Karpas-422 (cell line): ENCODE measurements at regions not wholly inside any gene's neighbourhood (a gene's known extent, or its start where the extent isn't known, plus 50 kb on each side); places are given as distances from the start of the nearest gene placed in this dataset.

ENCODE experiments used
- DNase-seq: peaks from one replicate; pipeline ENCODE4 v3.0.0-alpha.2; 2015
- H2AFZ ChIP-seq: fragments of 200-600 bp; sonication (generic); 2 replicates; pipeline ENCODE4 v1.6.1; 2014; ENCODE audit warnings: antibody characterized with exemption, low read length, mixed read lengths
- H3K27ac ChIP-seq: fragments of 200-600 bp; sonication (generic); 2 replicates; pipeline ENCODE4 v1.5.1; 2014; ENCODE audit warnings: mild to moderate bottlenecking, low read length, moderate library complexity
- H3K27me3 ChIP-seq: fragments of 200-600 bp; sonication (generic); 2 replicates; pipeline ENCODE4 v1.6.1; 2014; ENCODE audit warnings: low read length, mixed read lengths
- H3K36me3 ChIP-seq: fragments of 200-600 bp; sonication (generic); 2 replicates; pipeline ENCODE4 v1.6.1; 2014; ENCODE audit warnings: low read length, mixed read lengths; ENCODE audit not compliant: insufficient read depth
- H3K4me1 ChIP-seq: fragments of 200-600 bp; sonication (generic); 2 replicates; pipeline ENCODE4 v1.6.1; 2014; ENCODE audit warnings: mild to moderate bottlenecking, low read length, mixed read lengths
- H3K4me2 ChIP-seq: fragments of 200-600 bp; sonication (generic); 2 replicates; pipeline ENCODE4 v1.6.1; 2014; ENCODE audit warnings: low read length, low read depth, mild to moderate bottlenecking; ENCODE audit not compliant: poor library complexity, severe bottlenecking
- H3K4me3 ChIP-seq: fragments of 200-600 bp; sonication (generic); 2 replicates; pipeline ENCODE4 v1.5.1; 2014; ENCODE audit warnings: mild to moderate bottlenecking, antibody characterized with exemption, low read length, mixed read lengths
- H3K79me2 ChIP-seq: fragments of 200-600 bp; sonication (generic); 2 replicates; pipeline ENCODE4 v1.6.1; 2014; ENCODE audit warnings: mild to moderate bottlenecking, low read length, mixed read lengths
- H3K9ac ChIP-seq: fragments of 200-600 bp; sonication (generic); 2 replicates; pipeline ENCODE4 v1.6.0; 2014; ENCODE audit warnings: low read length
- H3K9me2 ChIP-seq: fragments of 200-600 bp; sonication (generic), shearing (Covaris generic); replicated peaks from 2 replicates; pipeline ENCODE4 v1.6.0; 2014; ENCODE audit warnings: mild to moderate bottlenecking, low read length, moderate library complexity; ENCODE audit not compliant: insufficient read depth
- H3K9me3 ChIP-seq: fragments of 300-700, 200-600 bp; sonication (generic); 2 replicates; pipeline ENCODE4 v1.6.1; 2014; ENCODE audit warnings: low read length, mixed read lengths
- H4K20me1 ChIP-seq: fragments of 200-600 bp; sonication (generic); 2 replicates; pipeline ENCODE4 v1.6.1; 2014; ENCODE audit warnings: mild to moderate bottlenecking, antibody characterized with exemption, low read length, low read depth; ENCODE audit not compliant: insufficient read depth

GRCh38 chr11:115677190-115677589 lies 173.0 kb upstream of the CADM1 start:
- H3K9ac ChIP-seq: no peak overlapping the region

GRCh38 chr11:115676768-115677167 lies 172.6 kb upstream of the CADM1 start:
- Histone ChIP-seq H3K27me3 (no peaks in the 10 kb centered on the region), H3K9ac (no peak overlapping the region), H3K4me2 (no peak overlapping the region), H3K9me3 (no peaks in the 10 kb centered on the region), H3K79me2 (no peaks in the 10 kb centered on the region), H3K36me3 (no peaks in the 10 kb centered on the region), H3K4me3 (no peak overlapping the region), H3K27ac (no peak overlapping the region), H3K9me2 (no peaks in the 10 kb centered on the region), H3K4me1 (no peaks in the 10 kb centered on the region), H2AFZ (no peak overlapping the region), H4K20me1 (no peaks in the 10 kb centered on the region)
- DNase-seq: no peak

More at GRCh38 chr11:115677190-115677589, 173.0 kb upstream of the CADM1 start:
- H3K36me3 ChIP-seq: no peaks in the 10 kb centered on the region
- H3K9me2 ChIP-seq: no peaks in the 10 kb centered on the region
- H3K4me2 ChIP-seq: no peak overlapping the region
- no peak overlapping the region for H3K4me3 ChIP-seq
- H3K4me1 ChIP-seq: no peaks in the 10 kb centered on the region
- H2AFZ ChIP-seq: no peak overlapping the region
- no peak for DNase-seq
- no peak overlapping the region for H3K27ac ChIP-seq
- no peaks in the 10 kb centered on the region for H3K79me2 ChIP-seq
- no peaks in the 10 kb centered on the region for H3K9me3 ChIP-seq
- no peaks in the 10 kb centered on the region for H4K20me1 ChIP-seq
- no peaks in the 10 kb centered on the region for H3K27me3 ChIP-seq

GRCh38 chr11:115676206-115676605 lies 172.0 kb upstream of the CADM1 start:
- Histone ChIP-seq H4K20me1 (no peaks in the 10 kb centered on the region), H3K9me2 (no peaks in the 10 kb centered on the region), H3K36me3 (no peaks in the 10 kb centered on the region), H3K9me3 (no peaks in the 10 kb centered on the region), H3K4me3 (no peak overlapping the region), H2AFZ (no peak overlapping the region), H3K4me1 (no peaks in the 10 kb centered on the region), H3K79me2 (no peaks in the 10 kb centered on the region), H3K4me2 (no peak overlapping the region), H3K27ac (no peak overlapping the region), H3K27me3 (no peaks in the 10 kb centered on the region), H3K9ac (no peak overlapping the region)
- DNase-seq: no peak

- DNase-seq: no peak
Measured at GRCh38 chr11:115674937-115675544, 170.8 kb upstream of the CADM1 start.

GRCh38 chr11:115674176-115674936 lies 170.1 kb upstream of the CADM1 start:
- no peaks in the 10 kb centered on the region for H3K9me3 ChIP-seq
- H3K36me3 ChIP-seq: no peaks in the 10 kb centered on the region
- no peak for DNase-seq
- H3K9ac ChIP-seq: no peak overlapping the region
- no peaks in the 10 kb centered on the region for H3K27me3 ChIP-seq
- H3K4me2 ChIP-seq: no peak overlapping the region
- H3K79me2 ChIP-seq: no peaks in the 10 kb centered on the region
- H3K4me3 ChIP-seq: no peak overlapping the region
- H3K27ac ChIP-seq: no peak overlapping the region
- H2AFZ ChIP-seq: no peak overlapping the region
- no peaks in the 10 kb centered on the region for H3K9me2 ChIP-seq
- H4K20me1 ChIP-seq: no peaks in the 10 kb centered on the region
- H3K4me1 ChIP-seq: no peaks in the 10 kb centered on the region

More at GRCh38 chr11:115674937-115675544, 170.8 kb upstream of the CADM1 start:
- no peaks in the 10 kb centered on the region for H4K20me1 ChIP-seq
- no peaks in the 10 kb centered on the region for H3K79me2 ChIP-seq
- no peak overlapping the region for H3K9ac ChIP-seq
- H3K4me2 ChIP-seq: no peak overlapping the region
- no peak overlapping the region for H3K4me3 ChIP-seq
- H3K9me2 ChIP-seq: no peaks in the 10 kb centered on the region
- H3K27ac ChIP-seq: no peak overlapping the region
- no peaks in the 10 kb centered on the region for H3K9me3 ChIP-seq
- no peaks in the 10 kb centered on the region for H3K4me1 ChIP-seq
- no peaks in the 10 kb centered on the region for H3K36me3 ChIP-seq
- no peak overlapping the region for H2AFZ ChIP-seq
- no peaks in the 10 kb centered on the region for H3K27me3 ChIP-seq

- Histone ChIP-seq H4K20me1 (no peaks in the 10 kb centered on the region), H3K9me2 (no peaks in the 10 kb centered on the region), H3K79me2 (no peaks in the 10 kb centered on the region), H3K36me3 (no peaks in the 10 kb centered on the region), H3K4me2 (no peak overlapping the region), H3K9me3 (no peaks in the 10 kb centered on the region), H3K27ac (no peak overlapping the region), H3K9ac (no peak overlapping the region), H3K4me1 (no peaks in the 10 kb centered on the region), H3K27me3 (no peaks in the 10 kb centered on the region), H2AFZ (no peak overlapping the region), H3K4me3 (no peak overlapping the region)
- DNase-seq: no peak
Measured at GRCh38 chr11:115673720-115674119, 169.5 kb upstream of the CADM1 start.

- Histone ChIP-seq H4K20me1 (no peaks in the 10 kb centered on the region), H3K9me3 (no peaks in the 10 kb centered on the region), H3K4me1 (no peaks in the 10 kb centered on the region), H3K27ac (no peak overlapping the region), H3K27me3 (no peaks in the 10 kb centered on the region), H3K9ac (no peak overlapping the region), H3K9me2 (no peaks in the 10 kb centered on the region), H3K79me2 (no peaks in the 10 kb centered on the region), H3K4me2 (no peak overlapping the region), H3K36me3 (no peaks in the 10 kb centered on the region), H3K4me3 (no peak overlapping the region), H2AFZ (no peak overlapping the region)
- no peak for DNase-seq
Measured at GRCh38 chr11:115672999-115673411, 168.8 kb upstream of the CADM1 start.

- Histone ChIP-seq H3K36me3 (no peaks in the 10 kb centered on the region), H3K9me2 (no peaks in the 10 kb centered on the region), H3K9ac (no peak overlapping the region), H3K79me2 (no peaks in the 10 kb centered on the region), H3K4me2 (no peak overlapping the region), H3K27ac (no peak overlapping the region), H3K4me1 (no peaks in the 10 kb centered on the region), H3K4me3 (no peak overlapping the region), H3K9me3 (no peaks in the 10 kb centered on the region), H2AFZ (no peak overlapping the region), H3K27me3 (no peaks in the 10 kb centered on the region), H4K20me1 (no peaks in the 10 kb centered on the region)
- DNase-seq: no peak
Measured at GRCh38 chr11:115672412-115672811, 168.2 kb upstream of the CADM1 start.
